Mucosa of descending colon (tissue), 3 donors: ENCODE measurements at regions not wholly inside any gene's neighbourhood (a gene's known extent, or its start where the extent isn't known, plus 50 kb on each side); places are given as distances from the start of the nearest gene placed in this dataset.
"Not testable (repeated sequence)": the region's sequence is repeated elsewhere in the genome, so short reads cannot be mapped to it uniquely, and the experiment has no call there.

Source experiments
- ATAC-seq: fragments of 200-7000 bp; cut with Tn5 transposase; one replicate; pipeline ENCODE4 v1.9.1; 2020; ENCODE audit warnings: mild to moderate bottlenecking, moderate library complexity
- DNase-seq, 3 donors: peaks; one replicate each; pipeline ENCODE4 v3.0.0-alpha.2; 2020
- H3K36me3 ChIP-seq: fragments of 200-600 bp; one replicate; pipeline ENCODE4 v1.8.0; 2021; ENCODE audit warnings: low read depth, mild to moderate bottlenecking
- H3K4me1 ChIP-seq: fragments of 200-600 bp; one replicate; pipeline ENCODE4 v1.8.0; 2021; ENCODE audit warnings: low read depth, mild to moderate bottlenecking
- H3K4me3 ChIP-seq: fragments of 200-600 bp; one replicate; pipeline ENCODE4 v1.8.0; 2021; ENCODE audit warnings: mild to moderate bottlenecking
- H3K9me3 ChIP-seq: fragments of 200-600 bp; one replicate; pipeline ENCODE4 v1.8.0; 2021; ENCODE audit warnings: mild to moderate bottlenecking
- intact Hi-C, 2 donors: fragments of 100-400 bp; cut with DNase I in 1 of 2; cut with micrococcal nuclease in 1 of 2; formaldehyde crosslinking; loops; one replicate each; pipeline versions ENCODE4 v1.11.0 to v1.11.1; 2022; cut with DNase I, micrococcal nuclease
- TF ChIP-seq, protein P1 (sequence below): fragments of 200-600 bp; IDR thresholded peaks from one replicate; pipeline ENCODE4 v1.8.0; 2022; ENCODE audit warnings: antibody characterized with exemption, mild to moderate bottlenecking
- donor health status: DM: no; HTN: no; CAD: no; lungs with moderate emphysema.
- donor health status: DM: no; HTN: no; CAD: no.
- donor health status: DM: no; HTN: yes; CAD: no.

DNA sequence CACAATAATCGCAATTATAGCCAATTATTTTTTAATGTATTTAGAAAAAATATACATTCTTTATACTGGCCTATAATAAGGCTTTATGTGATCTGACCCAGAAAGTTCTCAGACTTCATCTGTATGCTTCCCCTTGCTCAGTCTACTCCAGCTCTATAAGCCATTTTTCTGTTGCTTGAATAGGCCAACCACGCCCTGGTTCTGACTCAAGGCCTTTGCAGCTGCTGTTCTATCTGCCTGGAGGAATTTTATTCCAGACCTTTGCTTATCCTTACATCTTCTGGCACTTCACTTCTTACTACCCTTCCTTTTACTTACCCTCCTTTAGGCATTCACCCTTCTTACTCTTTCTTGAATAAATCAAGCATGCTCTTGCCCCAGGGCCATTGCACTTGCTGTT is 54.9 kb upstream of the PDE3B start:
- Histone ChIP-seq H3K4me3 (no peak overlapping the region), H3K4me1 (peaks cover 7% of the 10 kb centered on the region), H3K36me3 (no peaks in the 10 kb centered on the region), H3K9me3 (no peaks in the 10 kb centered on the region)
- TF ChIP-seq, protein P1, sequence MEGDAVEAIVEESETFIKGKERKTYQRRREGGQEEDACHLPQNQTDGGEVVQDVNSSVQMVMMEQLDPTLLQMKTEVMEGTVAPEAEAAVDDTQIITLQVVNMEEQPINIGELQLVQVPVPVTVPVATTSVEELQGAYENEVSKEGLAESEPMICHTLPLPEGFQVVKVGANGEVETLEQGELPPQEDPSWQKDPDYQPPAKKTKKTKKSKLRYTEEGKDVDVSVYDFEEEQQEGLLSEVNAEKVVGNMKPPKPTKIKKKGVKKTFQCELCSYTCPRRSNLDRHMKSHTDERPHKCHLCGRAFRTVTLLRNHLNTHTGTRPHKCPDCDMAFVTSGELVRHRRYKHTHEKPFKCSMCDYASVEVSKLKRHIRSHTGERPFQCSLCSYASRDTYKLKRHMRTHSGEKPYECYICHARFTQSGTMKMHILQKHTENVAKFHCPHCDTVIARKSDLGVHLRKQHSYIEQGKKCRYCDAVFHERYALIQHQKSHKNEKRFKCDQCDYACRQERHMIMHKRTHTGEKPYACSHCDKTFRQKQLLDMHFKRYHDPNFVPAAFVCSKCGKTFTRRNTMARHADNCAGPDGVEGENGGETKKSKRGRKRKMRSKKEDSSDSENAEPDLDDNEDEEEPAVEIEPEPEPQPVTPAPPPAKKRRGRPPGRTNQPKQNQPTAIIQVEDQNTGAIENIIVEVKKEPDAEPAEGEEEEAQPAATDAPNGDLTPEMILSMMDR: no peak
- intact Hi-C loops: no loop called here
- ATAC-seq (no peak), DNase-seq (no peak)

DNA sequence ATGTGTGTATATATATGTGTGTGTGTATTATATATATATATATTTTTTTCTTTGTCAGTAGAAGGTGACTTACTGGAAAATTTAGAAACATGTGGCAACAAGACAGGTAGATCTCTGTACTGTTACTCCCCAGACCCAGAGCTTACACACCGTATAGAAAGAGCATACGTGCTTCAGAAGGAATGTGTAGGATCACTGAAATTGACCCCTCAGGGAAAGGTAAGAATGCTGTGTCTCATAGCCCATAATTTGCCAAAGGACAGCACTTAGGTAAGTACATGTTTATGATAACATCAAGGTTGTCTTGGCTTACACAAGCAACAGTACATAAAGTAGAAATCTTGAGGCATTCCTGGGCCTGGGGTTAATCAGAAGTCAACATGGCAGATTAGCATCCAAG is 54.2 kb upstream of the PDE3B start:
- H3K36me3 ChIP-seq: no peaks in the 10 kb centered on the region
- DNase-seq (no peak), ATAC-seq (no peak)
- TF ChIP-seq, protein P1: no peak
- H3K4me3 ChIP-seq: no peak overlapping the region
- no peaks in the 10 kb centered on the region for H3K4me1 ChIP-seq
- no peaks in the 10 kb centered on the region for H3K9me3 ChIP-seq
- intact Hi-C loops: no loop called here

DNA sequence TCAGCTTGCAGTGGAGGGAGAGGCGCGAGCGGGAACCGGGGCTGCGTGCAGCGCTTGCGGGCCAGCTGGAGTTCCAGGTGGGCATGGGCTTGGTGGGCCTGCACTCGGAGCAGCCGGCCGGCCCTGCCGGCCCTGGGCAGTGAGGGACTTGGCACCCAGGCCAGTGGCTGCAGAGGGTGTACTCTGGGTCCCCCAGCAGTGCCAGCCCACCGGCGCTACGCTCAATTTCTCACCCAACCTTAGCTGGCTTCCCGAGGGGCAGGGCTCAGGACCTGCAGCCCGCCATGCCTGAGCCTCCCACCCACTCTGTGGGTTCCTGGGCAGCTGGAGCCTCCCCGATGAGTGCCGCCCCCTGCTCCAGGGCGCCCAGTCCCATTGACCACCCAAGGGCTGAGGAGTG is 52.6 kb upstream of the PDE3B start:
- H3K4me1 ChIP-seq, DNase-seq, H3K4me3 ChIP-seq, H3K9me3 ChIP-seq, H3K36me3 ChIP-seq, ATAC-seq, intact Hi-C loops: not testable (repeated sequence)

DNA sequence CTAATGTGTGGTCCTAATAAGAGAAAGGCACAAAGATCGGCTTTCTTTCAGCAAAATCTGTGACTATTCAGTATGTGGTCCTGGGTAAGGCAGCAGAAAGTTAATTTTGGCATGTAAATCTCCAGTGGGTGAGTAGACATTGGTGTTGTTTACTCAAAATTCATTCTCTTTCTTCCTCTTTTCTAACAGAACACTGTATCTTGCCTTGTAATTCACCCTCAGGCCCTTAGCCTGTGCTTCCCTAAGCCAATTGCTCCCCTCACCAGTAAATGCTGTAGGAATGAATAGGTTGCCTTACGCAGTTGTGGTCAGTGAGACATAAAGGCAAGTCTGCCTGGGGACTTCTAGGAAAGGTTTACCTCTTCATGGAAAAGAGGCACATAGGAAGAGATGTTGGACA is 49.9 kb upstream of the PDE3B start:
- H3K4me1 ChIP-seq: no peaks in the 10 kb centered on the region
- H3K36me3 ChIP-seq: no peaks in the 10 kb centered on the region
- TF ChIP-seq, protein P1: no peak
- no peak overlapping the region for H3K4me3 ChIP-seq
- no peak for ATAC-seq
- intact Hi-C loops: no loop called here
- no peaks in the 10 kb centered on the region for H3K9me3 ChIP-seq
- DNase-seq: no peak
